GM12801 (cell line): ENCODE measurements at regions not wholly inside any gene's neighbourhood (a gene's known extent, or its start where the extent isn't known, plus 50 kb on each side); places are given as distances from the start of the nearest gene placed in this dataset.

ENCODE experiments used
- CTCF ChIP-seq: IDR thresholded peaks from one replicate; pipeline ENCODE4 v1.5.1; 2011; ENCODE audit warnings: control low read depth; ENCODE audit not compliant: insufficient read length; ENCODE audit errors: extremely low read depth

- no peak for TF ChIP-seq CTCF
Measured at GRCh38 chr1:36743286-36744005, 260.7 kb upstream of the CSF3R start.

- TF ChIP-seq CTCF, result no peak
Measured at GRCh38 chr1:36741066-36741465, 258.4 kb upstream of the CSF3R start.

GRCh38 chr1:36740446-36740845 is 257.7 kb upstream of the CSF3R start:
- no peak for TF ChIP-seq CTCF

- TF ChIP-seq CTCF, result no peak
Measured at GRCh38 chr1:36739703-36740289, 257.1 kb upstream of the CSF3R start.

GRCh38 chr1:36738245-36738644 is 255.5 kb upstream of the CSF3R start:
- TF ChIP-seq CTCF, result no peak

- TF ChIP-seq CTCF, result no peak
Measured at GRCh38 chr1:36737767-36738166, 255.1 kb upstream of the CSF3R start.

- no peak for TF ChIP-seq CTCF
Measured at GRCh38 chr1:36737038-36737555, 254.4 kb upstream of the CSF3R start.
